Umbilical cord (tissue), 1 donor: ENCODE measurements at regions not wholly inside any gene's neighbourhood (a gene's known extent, or its start where the extent isn't known, plus 50 kb on each side); places are given as distances from the start of the nearest gene placed in this dataset.

ENCODE experiments used
- DNase-seq: peaks from one replicate; pipeline ENCODE4 v3.0.0-alpha.2; 2015; ENCODE audit warnings: low spot score

DNA sequence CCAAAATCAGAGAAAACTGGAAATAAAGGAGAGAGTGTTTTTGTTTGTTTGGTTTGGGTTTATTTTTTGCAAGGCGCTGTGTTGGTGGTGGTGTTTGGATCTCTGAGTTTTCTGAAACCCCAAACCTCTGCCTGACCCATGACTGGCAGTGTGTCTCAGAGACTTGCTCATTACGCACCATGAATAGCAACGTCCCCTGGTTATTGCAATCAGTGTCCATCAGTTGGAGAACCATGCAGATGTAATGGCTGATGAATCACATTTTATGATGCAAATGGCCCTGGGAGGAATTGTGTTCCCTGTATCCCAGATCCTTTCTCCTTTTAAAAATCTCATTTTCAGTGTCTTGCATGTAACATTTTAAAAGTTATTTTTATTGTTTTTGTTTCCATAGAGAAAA lies 362.8 kb downstream of the PMP22 start:
- DNase-seq, result no peak

DNA sequence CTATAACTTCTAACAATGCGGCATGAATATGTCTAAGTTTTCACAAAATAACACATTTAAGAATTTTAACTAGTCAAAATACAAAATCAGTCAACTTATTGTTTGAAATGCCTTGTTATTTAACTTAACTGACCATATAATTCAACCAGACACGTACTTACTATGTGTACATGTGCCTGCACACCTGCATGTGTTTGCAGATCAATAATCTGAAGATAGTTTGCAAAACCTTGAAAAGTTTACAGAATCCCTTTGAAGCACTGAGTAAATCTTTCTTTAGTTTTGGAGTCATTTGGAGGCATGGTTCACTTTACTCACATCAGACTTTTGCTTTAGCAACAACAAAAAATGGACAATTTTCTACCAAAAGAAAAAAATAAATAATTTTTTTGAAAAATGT lies 363.8 kb downstream of the PMP22 start:
- no peak for DNase-seq

DNA sequence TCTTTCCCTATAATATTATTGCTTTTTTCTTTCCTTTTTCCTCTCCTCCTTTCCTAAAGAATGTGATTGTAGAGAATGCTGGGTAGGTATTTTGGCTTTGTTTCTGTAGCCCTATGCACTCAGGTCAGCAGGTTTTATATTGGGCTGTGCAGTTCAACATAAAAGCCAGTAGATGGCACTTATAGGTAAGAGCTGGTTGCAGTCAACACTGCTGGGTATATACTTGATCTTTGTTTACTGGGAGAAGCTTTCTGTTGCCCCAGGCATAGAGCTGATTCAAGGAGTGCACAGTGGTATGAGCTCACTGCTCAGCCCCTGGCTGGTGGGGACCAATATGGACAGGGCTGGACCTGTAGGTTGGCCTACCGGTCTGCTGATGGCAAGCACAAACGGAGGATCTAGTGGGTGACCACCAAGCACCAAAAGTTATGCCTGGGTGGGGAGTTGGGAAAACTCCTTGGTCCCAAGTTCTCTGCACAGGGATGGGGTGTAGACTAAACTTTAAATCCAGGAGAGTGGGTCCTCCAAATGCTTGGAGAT lies 378.9 kb downstream of the PMP22 start:
- no peak for DNase-seq

DNA sequence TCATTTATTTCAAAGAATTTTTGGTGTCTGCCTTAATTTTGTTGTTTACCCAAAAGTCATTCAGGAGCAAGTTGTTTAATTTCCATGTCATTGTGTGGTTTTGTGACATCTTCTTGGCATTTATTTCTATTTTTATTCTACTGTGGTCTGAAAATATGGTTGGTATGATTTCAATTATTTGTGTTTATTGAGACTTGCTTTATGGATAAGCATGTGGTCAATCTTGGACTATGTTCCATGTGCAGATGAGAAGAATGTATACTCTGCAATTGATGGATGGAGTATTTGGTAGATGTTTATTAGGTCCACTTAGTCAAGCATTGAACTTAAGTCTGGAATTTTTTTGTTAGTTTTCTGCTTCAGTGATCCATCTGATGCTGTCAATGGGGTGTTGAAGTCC lies 383.0 kb downstream of the PMP22 start:
- DNase-seq, result no peak

DNA sequence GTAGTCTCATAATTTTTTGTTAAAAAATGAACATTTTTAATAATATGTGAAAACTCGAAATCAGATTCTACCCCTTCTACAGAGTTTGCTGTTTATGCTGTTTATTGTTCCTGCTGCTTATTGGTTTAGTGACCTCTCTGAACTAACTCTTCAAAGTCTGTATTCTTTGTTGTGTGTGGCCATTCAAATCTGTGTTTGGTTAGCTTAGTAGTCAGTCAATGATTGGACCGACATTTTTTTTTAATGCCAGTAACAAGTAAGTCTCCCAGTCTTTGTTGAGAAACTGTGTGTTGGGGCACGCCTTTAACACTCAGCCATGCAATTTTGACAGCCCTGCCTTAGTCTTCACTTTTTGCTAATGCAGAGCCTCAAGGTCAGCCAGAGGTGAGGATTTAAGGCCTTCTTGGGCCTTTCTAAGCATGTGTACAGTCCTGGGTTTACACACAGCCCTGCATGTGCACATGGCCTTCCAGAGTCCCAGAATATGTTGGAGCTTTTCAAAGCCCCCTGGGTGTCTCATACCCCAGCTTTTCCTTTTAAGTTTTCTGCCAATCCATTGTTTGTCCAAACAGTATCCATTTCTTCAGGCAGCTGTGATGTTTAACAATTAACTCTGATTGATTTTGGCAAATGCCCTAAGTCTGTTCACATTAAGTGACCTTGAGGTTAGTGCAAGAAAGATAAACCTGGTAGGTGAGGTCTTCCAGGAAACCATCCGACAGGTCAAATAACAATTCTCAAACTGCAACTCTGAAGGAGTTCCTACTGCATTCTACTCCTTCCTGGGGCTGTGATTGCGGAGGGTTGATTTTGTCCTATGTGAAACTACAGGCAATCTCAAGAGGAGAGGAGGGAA lies 389.3 kb downstream of the PMP22 start:
- DNase-seq, result peak; percentile 30

DNA sequence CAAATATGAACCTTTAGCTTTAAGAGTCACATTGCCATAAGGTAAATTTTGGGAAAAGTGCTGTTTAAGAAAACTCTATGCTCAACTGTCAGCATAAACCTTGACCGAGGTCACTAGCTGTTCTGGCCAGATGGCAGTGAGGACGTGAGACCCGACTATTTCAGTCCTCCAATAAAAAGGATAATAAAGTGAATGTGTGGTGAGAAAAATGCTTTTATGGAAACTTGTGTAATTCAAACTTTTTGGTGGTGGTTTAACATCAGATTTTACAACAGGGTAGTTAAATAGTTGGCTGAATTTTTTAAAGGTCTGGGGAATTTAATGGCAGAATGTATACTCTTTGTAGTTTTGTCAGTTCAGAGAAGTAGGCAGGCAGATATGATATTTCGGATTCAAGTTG lies 391.1 kb downstream of the PMP22 start:
- no peak for DNase-seq

DNA sequence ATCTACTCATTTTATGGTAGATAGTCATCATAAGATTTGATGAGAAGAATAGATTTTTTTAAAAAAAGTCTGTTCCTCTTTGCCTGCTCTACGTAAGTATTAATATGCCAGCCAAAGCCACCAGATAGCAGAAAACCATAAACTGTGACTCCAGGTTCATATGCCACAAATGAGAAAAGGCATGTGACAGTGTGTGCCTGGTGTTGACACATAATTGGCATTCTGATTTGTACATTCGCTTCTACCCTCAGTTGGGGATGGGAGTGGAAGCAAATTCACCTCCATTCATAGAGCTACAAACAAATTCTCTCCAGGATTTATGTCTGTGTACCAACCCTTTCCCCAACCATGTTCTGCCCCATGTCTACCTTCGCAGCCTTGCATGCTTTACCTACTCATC lies 391.6 kb downstream of the PMP22 start:
- DNase-seq, result no peak

DNA sequence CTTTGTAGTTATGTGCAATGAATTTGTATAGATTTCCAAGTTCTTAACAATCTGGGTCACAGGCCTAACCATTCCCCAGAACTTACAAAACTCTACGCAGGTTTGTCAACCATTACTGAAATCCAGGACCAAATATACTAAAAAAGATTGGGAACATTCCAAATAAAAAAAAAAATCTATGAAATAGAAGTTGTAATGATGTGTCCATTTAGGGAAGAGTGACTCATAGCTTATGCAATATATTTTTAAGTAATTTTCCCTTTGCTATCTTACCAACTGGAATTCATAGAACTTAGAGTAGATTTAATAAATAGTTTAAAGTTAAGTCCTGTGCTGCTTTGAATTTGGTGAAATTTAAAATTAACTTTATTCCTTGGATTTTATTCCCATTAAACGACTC lies 393.2 kb downstream of the PMP22 start:
- no peak for DNase-seq

DNA sequence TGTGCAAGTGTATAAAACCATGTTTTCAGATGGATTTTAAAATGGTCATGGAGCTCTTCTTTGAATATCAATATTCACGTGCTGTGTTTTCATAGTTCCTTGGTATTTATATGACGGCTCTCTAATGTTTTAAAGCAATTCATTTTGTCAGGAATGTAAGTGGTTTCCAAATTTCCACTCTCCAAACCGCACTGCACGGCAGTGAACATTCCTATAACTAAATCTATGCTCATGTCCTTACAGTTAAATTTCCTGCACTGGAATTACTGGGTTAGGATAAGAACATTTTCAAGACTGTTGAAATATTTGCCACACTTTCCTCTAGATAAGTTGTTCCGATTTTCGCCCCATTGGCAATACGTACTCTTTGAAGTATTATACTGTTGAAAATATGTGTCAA lies 398.9 kb downstream of the PMP22 start:
- DNase-seq, result no peak

DNA sequence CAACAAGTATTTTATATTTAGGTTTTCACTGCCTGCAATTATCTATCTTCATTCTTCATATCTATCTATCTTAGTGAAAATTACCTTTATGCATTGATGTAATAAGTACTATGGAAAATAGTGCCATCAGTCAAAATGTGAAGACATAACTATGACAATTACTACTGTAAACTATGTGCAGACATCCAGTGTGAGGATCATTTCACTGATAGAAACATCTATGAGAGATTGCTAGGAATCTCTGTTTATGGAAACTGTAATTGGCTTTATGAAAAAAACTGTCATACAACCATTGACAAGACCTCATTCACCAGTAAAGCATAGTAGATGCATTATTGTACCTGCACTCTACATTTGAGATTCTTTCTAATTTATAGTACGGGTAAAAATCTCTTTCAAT lies 401.0 kb downstream of the PMP22 start:
- DNase-seq, result no peak

DNA sequence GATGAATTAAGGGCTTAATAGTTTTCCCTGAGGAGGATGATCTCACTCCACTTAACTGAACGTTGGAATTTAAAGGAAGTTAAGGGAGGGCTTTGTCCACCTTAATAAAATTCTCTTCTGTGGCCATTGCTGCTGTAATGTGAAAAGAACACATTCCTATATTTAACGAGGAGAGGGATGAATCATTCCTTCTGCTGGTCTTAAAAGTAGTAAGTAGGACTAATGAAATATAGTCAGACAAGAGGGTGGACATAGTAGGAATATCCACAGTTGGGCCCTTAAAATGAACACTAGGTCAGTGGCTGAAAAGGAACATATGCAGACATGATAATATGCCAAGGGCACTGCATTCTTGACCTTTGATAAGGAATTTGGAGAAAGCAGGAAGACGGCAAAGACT lies 405.6 kb downstream of the PMP22 start:
- DNase-seq, result peak; percentile 65

DNA sequence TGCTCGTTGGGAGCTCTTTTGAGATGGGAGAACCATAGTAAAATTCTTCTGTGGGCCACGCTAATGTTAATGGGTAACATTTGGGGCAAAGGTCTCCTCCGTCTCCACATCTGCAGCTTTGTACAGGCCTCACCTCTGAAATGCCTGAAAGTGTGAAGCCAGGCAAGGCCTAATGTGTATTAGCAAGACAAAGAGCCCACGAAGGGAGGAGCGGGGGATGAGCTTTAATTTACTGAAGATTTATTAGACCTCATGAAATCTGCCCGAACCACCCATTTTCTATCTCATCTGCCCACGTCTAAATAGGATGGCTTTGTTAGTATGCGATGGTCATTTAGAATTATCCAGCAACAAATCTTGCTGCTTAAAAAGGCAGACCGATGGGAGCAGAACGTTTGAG lies 408.9 kb downstream of the PMP22 start:
- no peak for DNase-seq

DNA sequence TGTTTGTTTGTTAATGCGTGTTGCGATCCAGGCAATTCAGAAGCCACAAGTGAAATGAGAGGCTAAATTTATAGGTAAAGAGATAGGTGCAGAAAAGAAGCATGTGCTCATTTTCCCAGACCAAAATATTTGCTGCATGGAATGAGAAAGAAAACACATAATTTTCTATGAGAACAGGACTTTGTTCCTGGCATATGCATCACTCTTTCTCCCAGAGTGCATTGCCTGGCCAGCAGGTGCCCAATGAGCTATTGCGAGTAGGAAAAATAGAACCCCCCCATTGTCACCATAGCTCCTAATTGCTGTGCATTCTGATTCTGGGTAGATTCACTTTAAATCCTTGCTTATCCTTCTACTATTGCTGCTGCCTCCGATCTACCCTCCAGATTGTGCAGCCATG lies 410.4 kb downstream of the PMP22 start:
- DNase-seq, result no peak

DNA sequence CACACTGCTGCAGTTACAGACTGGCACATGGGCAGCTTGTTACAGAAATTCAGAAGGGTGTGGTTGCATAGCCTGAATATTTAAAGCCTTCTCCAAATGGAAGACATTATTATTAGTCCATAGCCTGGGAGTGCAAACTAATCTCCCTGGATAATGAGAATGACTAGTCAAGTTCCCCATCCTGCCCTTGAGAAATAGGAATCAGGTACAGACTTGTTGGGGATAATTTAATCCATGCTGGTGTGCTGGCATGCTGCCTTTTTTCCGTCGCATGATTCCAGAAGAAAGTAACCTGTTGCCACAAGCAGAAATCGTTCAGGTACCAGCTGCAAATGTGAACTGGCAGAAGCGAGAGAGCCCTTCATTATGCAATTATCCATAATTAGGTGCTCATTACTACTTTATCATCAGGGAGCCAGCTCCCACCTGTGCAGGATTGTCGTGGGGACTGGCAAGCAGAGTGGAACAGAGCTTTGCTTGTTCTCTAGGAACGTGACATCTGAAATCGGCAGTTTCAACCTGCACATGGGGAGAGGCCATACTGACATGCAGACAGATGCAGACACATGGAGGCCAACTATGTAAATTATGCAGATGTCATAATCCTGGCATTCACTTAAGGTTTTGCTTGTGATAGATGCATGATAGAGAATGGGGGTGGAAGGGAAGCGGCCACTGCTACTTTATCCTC lies 419.4 kb downstream of the PMP22 start:
- DNase-seq, result no peak

DNA sequence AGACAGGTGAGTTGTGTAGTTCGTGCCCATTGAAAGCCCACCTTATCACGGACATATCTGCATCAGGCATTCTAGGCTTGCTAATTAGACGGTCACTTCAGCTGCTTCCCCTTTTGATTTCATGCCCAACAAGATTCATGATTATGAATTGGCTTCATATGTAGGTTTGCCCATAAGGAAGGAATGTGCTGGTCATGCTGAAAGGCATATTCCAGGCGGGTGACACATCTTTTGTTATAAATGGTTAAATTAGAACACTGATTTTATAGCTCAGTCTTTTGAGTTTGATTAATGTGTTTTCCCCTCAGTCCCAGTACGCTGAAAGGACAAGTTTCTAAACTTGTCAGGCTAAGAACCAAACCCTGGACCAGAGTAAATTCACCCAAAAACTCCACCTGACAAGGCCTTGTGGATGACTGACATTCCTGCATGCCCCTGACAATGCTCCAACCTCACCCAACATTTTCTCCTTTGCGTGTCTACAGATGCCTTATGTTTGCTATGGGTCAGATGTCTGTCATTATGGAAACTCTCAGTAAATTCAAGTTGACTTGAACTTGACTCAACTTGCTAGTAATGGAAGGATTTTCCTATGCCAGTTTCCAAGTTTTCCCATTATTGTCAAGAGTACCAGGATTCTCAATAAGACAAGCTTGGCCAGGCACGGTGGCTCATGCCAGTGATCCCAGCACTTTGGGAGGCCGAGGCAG lies 421.9 kb downstream of the PMP22 start:
- no peak for DNase-seq

DNA sequence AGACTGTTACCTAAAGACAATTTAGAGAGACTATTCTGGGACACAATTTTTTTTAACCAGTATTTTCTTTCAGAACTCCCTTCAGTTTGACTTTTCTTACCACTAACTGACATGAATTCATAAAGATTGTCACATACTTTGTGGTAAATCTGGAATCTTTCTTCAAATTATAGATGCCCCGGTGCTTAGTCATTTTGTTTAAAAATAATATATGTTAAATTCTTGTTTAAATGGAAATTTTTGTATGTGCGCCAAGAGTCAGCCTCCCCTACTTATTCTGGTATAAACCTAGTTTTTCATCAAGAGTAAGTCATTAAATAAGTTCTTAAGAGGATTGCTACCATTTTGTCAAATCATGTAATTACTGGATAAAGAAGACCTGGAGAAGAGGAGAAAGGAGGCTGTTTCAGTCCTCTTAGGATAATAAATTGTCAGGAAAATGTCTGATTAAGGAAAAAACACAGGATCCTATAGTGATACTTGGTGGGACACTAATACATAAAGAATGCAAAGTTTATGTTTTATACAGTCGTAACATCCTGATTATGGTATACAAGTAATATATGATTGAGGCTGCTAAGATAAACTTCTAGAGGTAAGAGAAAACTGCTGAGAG lies 424.4 kb downstream of the PMP22 start:
- peak; percentile 21 for DNase-seq

DNA sequence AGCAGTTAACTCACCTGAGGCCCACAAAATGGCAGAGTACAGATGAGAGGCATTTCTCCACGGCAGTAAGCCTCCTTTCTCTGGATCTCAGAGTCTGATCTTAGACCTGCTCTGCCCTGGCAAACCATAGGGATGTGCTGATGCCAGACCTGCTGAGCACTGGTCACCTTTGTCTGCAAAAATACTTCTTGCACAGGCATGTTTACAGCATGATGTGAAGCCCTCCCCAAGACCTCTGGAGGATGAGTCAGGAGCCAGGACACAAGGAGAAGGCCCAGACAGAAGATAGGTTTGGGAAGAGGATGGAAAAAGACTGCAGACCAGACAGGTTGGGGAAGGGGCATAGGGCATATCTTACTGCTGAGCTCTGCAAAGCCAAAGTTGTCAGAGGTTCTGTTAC lies 426.6 kb downstream of the PMP22 start:
- DNase-seq, result no peak

DNA sequence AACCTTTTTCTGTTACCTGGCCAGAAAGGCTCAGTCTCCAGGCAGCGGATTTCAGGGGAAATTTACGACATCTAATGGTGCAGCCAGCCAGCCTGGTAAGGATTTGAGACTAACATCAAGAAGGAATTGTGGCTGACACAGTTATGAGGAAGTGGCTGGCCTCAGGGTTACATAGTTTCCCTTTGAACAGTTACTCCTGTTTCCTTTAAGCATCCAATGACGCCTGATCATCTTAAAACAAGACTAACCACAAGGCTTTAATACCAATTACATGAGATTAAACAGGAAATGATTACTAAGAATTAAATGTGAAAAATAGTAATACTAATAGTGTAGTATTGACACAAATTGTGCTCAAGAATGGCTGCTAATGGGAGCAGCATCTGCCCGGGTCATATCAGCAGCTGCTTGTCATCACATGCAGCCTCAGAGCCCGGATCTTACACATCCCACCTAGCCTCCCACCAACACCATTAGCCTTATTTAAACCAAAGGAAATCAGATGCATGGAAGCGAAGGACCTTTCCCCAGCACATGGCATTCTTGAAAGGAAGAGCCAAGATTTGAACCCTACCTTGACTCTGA lies 431.8 kb downstream of the PMP22 start:
- peak; percentile 56 for DNase-seq

DNA sequence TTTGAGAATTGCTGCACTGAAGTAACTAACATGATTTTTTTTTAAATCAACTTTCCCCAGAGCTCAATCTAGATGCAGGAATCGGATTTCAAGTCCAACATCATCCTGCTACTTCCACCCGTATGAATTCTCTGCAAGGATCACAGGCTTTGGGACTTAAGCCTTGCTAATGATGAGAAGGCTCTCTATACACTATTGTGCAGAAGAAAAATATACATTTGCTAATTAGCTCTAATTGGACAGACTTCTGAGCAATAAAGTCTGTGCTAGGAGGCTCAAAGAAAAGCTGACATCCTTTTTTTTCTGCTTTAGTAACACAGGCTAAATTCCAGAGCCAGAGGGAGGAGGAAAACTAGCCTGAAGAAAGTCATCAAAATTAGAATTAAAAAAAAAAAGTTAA lies 433.6 kb downstream of the PMP22 start:
- no peak for DNase-seq

DNA sequence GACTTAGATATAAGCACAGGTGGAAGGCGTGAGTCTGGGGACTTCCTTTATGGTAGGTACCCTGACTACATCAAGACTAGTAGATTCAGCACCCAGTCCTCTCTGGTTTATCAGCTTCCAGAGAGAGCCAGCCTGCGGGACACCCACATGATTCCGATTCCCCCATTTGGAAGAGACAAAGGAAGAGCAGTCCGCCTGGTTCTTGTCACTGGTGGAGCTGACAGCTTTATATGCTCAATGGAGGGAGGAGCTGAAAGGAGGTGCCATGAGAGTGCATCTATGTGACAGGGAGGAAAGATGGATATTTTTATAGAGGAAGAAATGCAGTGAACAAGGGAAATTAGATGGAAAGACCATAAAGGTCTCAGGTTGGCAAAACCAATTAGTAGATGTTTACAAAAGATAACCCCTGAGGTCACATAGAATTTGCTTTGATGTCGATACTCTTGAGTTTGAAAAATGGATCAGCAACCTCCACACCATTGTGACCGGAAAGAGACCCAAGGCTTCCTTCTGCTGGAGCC lies 437.7 kb downstream of the PMP22 start:
- peak; percentile 63 for DNase-seq

DNA sequence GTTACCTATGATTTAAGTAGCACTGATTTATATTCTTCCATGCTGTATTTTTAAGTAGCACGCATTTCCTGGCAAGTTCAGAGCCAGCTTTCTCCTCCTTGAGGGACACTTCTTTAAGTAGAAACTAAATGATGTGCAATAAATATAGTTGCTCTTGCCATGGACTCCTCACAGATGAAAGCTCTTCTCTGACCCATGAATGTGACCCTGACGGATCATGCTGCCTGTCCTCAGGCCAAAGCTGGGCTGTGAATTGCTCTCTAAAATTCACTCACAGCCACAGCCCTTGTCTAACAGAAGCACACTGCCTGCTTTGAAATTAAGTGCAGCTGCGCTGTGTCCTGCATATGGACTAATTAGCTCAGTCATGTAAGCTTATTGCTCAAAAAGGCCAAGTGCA lies 438.8 kb downstream of the PMP22 start:
- no peak for DNase-seq
